Sigmoid colon (tissue), 3 donors: ENCODE measurements at regions not wholly inside any gene's neighbourhood (a gene's known extent, or its start where the extent isn't known, plus 50 kb on each side); places are given as distances from the start of the nearest gene placed in this dataset.

Experiments
- POLR2A ChIP-seq, 2 donors: fragments of 450-650 bp; IDR thresholded peaks; one replicate each; pipeline ENCODE4 v1.6.1; 2016; ENCODE audit warnings: antibody characterized with exemption in 2 of 2, mild to moderate bottlenecking in 2 of 2, moderate library complexity in 2 of 2
- TF ChIP-seq, protein P1 (sequence below), 4 experiments: fragments of 450-650 bp in 3 of 4; fragments of 200-600 bp in 1 of 4; IDR thresholded peaks; one replicate each; pipeline ENCODE4 v1.5.1; 2016 to 2019; ENCODE audit warnings: antibody characterized with exemption in 4 of 4, mild to moderate bottlenecking in 3 of 4, moderate library complexity in 2 of 4

DNA sequence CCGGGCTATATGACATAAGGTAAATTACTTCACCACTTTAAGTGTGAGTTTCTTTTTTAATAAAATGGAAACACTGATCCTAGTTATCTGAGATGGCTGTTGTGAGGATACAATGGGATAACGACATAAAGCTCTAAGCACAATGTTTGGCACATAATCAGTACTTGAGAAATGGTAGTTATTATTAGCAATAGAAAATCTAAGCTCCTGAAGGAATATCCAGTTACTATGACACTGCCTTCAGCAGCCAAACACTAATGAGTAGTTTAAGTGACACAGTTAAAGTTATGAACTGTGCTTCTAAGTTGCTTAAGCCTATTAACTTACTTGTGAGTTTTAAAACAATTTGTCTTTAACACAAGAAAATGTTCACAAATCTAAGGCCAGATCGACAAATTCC is 96.8 kb downstream of the ELAPOR2 start:
- TF ChIP-seq, protein P1, sequence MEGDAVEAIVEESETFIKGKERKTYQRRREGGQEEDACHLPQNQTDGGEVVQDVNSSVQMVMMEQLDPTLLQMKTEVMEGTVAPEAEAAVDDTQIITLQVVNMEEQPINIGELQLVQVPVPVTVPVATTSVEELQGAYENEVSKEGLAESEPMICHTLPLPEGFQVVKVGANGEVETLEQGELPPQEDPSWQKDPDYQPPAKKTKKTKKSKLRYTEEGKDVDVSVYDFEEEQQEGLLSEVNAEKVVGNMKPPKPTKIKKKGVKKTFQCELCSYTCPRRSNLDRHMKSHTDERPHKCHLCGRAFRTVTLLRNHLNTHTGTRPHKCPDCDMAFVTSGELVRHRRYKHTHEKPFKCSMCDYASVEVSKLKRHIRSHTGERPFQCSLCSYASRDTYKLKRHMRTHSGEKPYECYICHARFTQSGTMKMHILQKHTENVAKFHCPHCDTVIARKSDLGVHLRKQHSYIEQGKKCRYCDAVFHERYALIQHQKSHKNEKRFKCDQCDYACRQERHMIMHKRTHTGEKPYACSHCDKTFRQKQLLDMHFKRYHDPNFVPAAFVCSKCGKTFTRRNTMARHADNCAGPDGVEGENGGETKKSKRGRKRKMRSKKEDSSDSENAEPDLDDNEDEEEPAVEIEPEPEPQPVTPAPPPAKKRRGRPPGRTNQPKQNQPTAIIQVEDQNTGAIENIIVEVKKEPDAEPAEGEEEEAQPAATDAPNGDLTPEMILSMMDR (IDR thresholded peaks at IDR 0.05), result no peak
- no peak for TF ChIP-seq POLR2A (IDR thresholded peaks at IDR 0.05)
